K562 (cell line): ENCODE measurements at regions not wholly inside any gene's neighbourhood (a gene's known extent, or its start where the extent isn't known, plus 50 kb on each side); places are given as distances from the start of the nearest gene placed in this dataset.

ENCODE experiments used
- ATAC-seq: fragments of 200-7000 bp; cut with Tn5 transposase; 3 replicates; pipeline ENCODE4 v1.9.1; 2020; ENCODE audit warnings: moderate library complexity
- BruUV-seq: library from RNA; stranded (reverse); fragments of 400-500 nt; replicated peaks from 2 replicates; lab custom pipeline; 2021; lab: Mats Ljungman, UMichigan
- CTCF ChIA-PET: fragments of 300-600 bp; formaldehyde crosslinking; extraction: SDS; loops from one replicate; lab custom pipeline; 2021; ENCODE audit warnings: low intra/inter-chr PET ratio; lab: Yijun Ruan, JAX
- POLR2A ChIA-PET: fragments of 300-600, 350-650 bp; sonication (Branson Sonifier 250); formaldehyde crosslinking; extraction: SDS; loops from one replicate; lab custom pipeline; 2021; ENCODE audit warnings: antibody characterized with exemption, inconsistent platforms; lab: Yijun Ruan, JAX
- DNase-seq, 4 experiments: peaks; one replicate each; pipeline versions ENCODE4 v3.0.0 to v3.0.0-alpha.2; 2011 to 2018; ENCODE audit warnings: low spot score in 3 of 4, mixed read lengths in 3 of 4; ENCODE audit errors: extremely low read depth in 1 of 4
- FAIRE-seq: peaks from 2 replicates; lab custom pipeline; 2011; peaks lifted over from hg19 to GRCh38; lab: Jason Lieb, UNC
- H2AFZ ChIP-seq: 2 replicates; pipeline ENCODE4 v1.6.0; 2011; ENCODE audit warnings: low read depth, low read length, control low read depth, inconsistent platforms
- H3K27ac ChIP-seq: fragments of 200-600 bp; 3 replicates; pipeline ENCODE4 v1.8.0; 2011; ENCODE audit warnings: low read depth, mild to moderate bottlenecking, control low read depth, inconsistent platforms, low read length, moderate library complexity, mixed read lengths; ENCODE audit errors: extremely low read depth
- H3K27me3 ChIP-seq, 2 experiments: fragments of 300-600 bp in 1 of 2; 2 replicates in 1 of 2; 3 replicates in 1 of 2; pipeline versions ENCODE4 v1.6.0 to v1.8.0; 2011; ENCODE audit warnings: inconsistent platforms in 2 of 2, low read length in 2 of 2, mild to moderate bottlenecking in 1 of 2, mixed read lengths in 1 of 2, moderate library complexity in 1 of 2; ENCODE audit not compliant: control insufficient read depth in 2 of 2, insufficient read depth in 2 of 2
- H3K36me3 ChIP-seq: fragments of 300-600 bp; 3 replicates; pipeline ENCODE4 v1.8.0; 2011; ENCODE audit warnings: mild to moderate bottlenecking, low read length, inconsistent platforms; ENCODE audit not compliant: control insufficient read depth, insufficient read depth
- H3K4me1 ChIP-seq, 2 experiments: fragments of 200-600 bp in 1 of 2; replicated peaks in 1 of 2; 2 replicates in 1 of 2; 3 replicates in 1 of 2; pipeline versions ENCODE4 v1.5.1 to v1.8.0; 2011; ENCODE audit warnings: inconsistent platforms in 2 of 2, low read length in 2 of 2, mild to moderate bottlenecking in 1 of 2, mixed read lengths in 1 of 2, moderate library complexity in 1 of 2; ENCODE audit not compliant: control insufficient read depth in 2 of 2, insufficient read depth in 2 of 2
- H3K4me2 ChIP-seq: 2 replicates; pipeline ENCODE4 v1.6.1; 2011; ENCODE audit warnings: low read length, control low read depth, inconsistent platforms, mixed read lengths; ENCODE audit not compliant: insufficient read depth
- H3K4me3 ChIP-seq: fragments of 200-600 bp; sonication (generic), shearing (Covaris generic); 2 replicates; pipeline ENCODE4 v1.5.1; 2016; ENCODE audit warnings: control low read depth, inconsistent platforms
- H3K79me2 ChIP-seq: fragments of 200-600 bp; 3 replicates; pipeline ENCODE4 v1.8.0; 2011; ENCODE audit warnings: low read length, inconsistent platforms; ENCODE audit not compliant: control insufficient read depth, insufficient read depth
- H3K9ac ChIP-seq, 2 experiments: 2 replicates each; pipeline versions ENCODE4 v1.6.0 to v1.6.1; 2011; ENCODE audit warnings: low read depth in 2 of 2, low read length in 2 of 2, control low read depth in 1 of 2, inconsistent platforms in 1 of 2, mild to moderate bottlenecking in 1 of 2, mixed read lengths in 1 of 2; ENCODE audit not compliant: insufficient read depth in 1 of 2
- H3K9me1 ChIP-seq: one replicate; pipeline ENCODE4 v1.6.0; 2011; ENCODE audit warnings: inconsistent platforms, mild to moderate bottlenecking, low read length, moderate library complexity; ENCODE audit not compliant: control insufficient read depth, insufficient read depth
- H3K9me3 ChIP-seq: replicated peaks from 2 replicates; pipeline ENCODE4 v1.5.1; 2011; ENCODE audit warnings: low read depth, low read length, inconsistent platforms; ENCODE audit not compliant: control insufficient read depth, insufficient read depth
- H4K20me1 ChIP-seq: replicated peaks from 2 replicates; pipeline ENCODE4 v1.6.1; 2011; ENCODE audit warnings: low read length, inconsistent platforms, mixed read lengths; ENCODE audit not compliant: control insufficient read depth, insufficient read depth
- DMBX1 ChIP-seq: fragments of 250-450 bp; sonication (Bioruptor Pico); IDR thresholded peaks from 2 replicates; pipeline ENCODE4 v1.8.0; 2022; ENCODE audit warnings: inconsistent platforms, mild to moderate bottlenecking, moderate library complexity, borderline replicate concordance
- HMG20B ChIP-seq: fragments of 250-450 bp; sonication (Bioruptor Pico); IDR thresholded peaks from 2 replicates; pipeline ENCODE4 v1.5.0; 2021; ENCODE audit warnings: mild to moderate bottlenecking
- NFATC3 ChIP-seq: fragments of 450-650 bp; IDR thresholded peaks from 2 replicates; pipeline ENCODE4 v1.6.1; 2017; ENCODE audit warnings: mild to moderate bottlenecking
- NR2F6 ChIP-seq: fragments of 450-650 bp; formaldehyde crosslinking; IDR thresholded peaks from 2 replicates; pipeline ENCODE4 v1.4.0; 2020; ENCODE audit warnings: mild to moderate bottlenecking
- RAD51 ChIP-seq: fragments of 450-650 bp; IDR thresholded peaks from 2 replicates; pipeline ENCODE4 v1.7.1; 2016; ENCODE audit warnings: low read depth, mild to moderate bottlenecking, borderline replicate concordance
- TSHZ1 ChIP-seq: fragments of 250-450 bp; sonication (Bioruptor Pico); IDR thresholded peaks from 2 replicates; pipeline ENCODE4 v1.4.0; 2020; ENCODE audit warnings: mild to moderate bottlenecking, moderate library complexity
- ZNF197 ChIP-seq: fragments of 200-800 bp; sonication (Bioruptor generic); IDR thresholded peaks from 2 replicates; pipeline ENCODE4 v1.6.1; 2016; ENCODE audit warnings: low read depth, missing genetic modification characterization, missing compliant biosample characterization
- ZNF232 ChIP-seq: sonication (generic); formaldehyde crosslinking; IDR thresholded peaks from 2 replicates; pipeline ENCODE4 v1.8.0; 2022; ENCODE audit warnings: mild to moderate bottlenecking, missing genetic modification reagents
- WGBS: fragments of 100-300 bp; shearing (Covaris generic); methylation state at CpG from one replicate; pipeline ENCODE4 v1.1.6; 2016; ENCODE audit warnings: low coverage, mixed read lengths; ENCODE audit not compliant: insufficient coverage; ENCODE audit errors: missing lambda C conversion rate; 5-methylcytosine and 5-hydroxymethylcytosine counted together
- in situ Hi-C: fragments of 300-500 bp; cut with MboI; formaldehyde crosslinking; loops from 4 replicates; pipeline ENCODE4 v1.15.0; 2018; ENCODE audit warnings: inconsistent platforms, mixed read lengths
- intact Hi-C: fragments of 100-400 bp; cut with micrococcal nuclease; formaldehyde crosslinking; loops from 2 replicates; pipeline ENCODE4 v1.14.2; 2022
- TF ChIP-seq, protein P1 (sequence below): fragments of 250-450 bp; sonication (Bioruptor Pico); IDR thresholded peaks from 2 replicates; pipeline ENCODE4 v1.8.0; 2022; ENCODE audit warnings: inconsistent platforms

DNA sequence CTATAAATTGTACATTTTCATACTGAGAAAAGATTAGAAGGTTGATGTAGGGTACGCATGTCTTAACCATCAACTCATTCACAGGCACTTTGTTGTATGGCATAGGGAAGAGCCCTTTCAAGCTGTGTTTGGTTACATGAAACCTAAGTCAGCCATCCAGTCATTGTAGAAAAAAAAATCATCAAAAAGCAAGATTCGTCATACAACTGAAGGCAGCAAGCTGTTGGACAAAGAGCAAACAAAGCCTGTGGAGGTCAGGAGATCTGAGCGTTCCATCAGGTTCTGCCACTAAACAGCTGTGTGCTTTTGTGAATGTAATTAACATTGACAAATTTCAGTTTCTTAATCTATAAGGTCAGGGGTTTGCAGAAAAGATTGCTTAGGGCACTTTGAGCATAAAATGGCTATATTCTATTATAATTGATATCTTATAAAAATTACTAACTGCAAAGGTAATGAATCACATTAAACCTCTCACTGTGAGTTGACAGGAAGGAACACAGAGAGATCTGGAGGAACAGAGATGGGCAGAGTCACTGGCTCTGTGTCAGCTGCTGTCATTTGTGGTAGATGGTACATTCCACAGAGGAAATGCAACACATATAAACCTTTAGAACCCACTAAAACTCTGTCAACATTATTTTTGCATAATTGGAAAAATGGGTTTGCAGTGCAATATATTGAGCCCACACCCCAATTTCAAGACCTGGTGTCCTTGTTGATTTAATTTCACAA is 66.3 kb upstream of the MYOCD start:
- no peaks in the 10 kb centered on the region for H3K4me1 ChIP-seq
- no peak overlapping the region for H3K27ac ChIP-seq
- H3K9me1 ChIP-seq = no peaks in the 10 kb centered on the region
- WGBS = 0% methylated on average over 3 of the region's 3 CpGs
- H4K20me1 ChIP-seq = no peaks in the 10 kb centered on the region
- ChIA-PET CTCF (no interaction called here), POLR2A (no interaction called here)
- no peak overlapping the region for H3K9ac ChIP-seq
- no peak for FAIRE-seq
- peaks cover 0 to 5% of the 10 kb centered on the region in 2 experiments; a peak in 1 of 5 replicates for H3K27me3 ChIP-seq
- intact Hi-C loops = no loop called here
- ATAC-seq = no peak
- H3K4me3 ChIP-seq = no peak overlapping the region
- no peak for DNase-seq
- BruUV-seq = no TSS peak
- H3K79me2 ChIP-seq = no peaks in the 10 kb centered on the region
- H3K4me2 ChIP-seq = no peak overlapping the region
- no peaks in the 10 kb centered on the region for H3K36me3 ChIP-seq
- H3K9me3 ChIP-seq = no peaks in the 10 kb centered on the region
- H2AFZ ChIP-seq = no peak overlapping the region
- in situ Hi-C loops = no loop called here
- TF ChIP-seq HMG20B (CRISPR knock-in tag) = no peak
- TF ChIP-seq, protein P1, sequence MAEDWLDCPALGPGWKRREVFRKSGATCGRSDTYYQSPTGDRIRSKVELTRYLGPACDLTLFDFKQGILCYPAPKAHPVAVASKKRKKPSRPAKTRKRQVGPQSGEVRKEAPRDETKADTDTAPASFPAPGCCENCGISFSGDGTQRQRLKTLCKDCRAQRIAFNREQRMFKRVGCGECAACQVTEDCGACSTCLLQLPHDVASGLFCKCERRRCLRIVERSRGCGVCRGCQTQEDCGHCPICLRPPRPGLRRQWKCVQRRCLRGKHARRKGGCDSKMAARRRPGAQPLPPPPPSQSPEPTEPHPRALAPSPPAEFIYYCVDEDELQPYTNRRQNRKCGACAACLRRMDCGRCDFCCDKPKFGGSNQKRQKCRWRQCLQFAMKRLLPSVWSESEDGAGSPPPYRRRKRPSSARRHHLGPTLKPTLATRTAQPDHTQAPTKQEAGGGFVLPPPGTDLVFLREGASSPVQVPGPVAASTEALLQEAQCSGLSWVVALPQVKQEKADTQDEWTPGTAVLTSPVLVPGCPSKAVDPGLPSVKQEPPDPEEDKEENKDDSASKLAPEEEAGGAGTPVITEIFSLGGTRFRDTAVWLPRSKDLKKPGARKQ (CRISPR knock-in tag) = no peak
- TF ChIP-seq RAD51 = no peak
- no peak for TF ChIP-seq DMBX1 (CRISPR knock-in tag)
- TF ChIP-seq NR2F6 = no peak
- TF ChIP-seq NFATC3 = no peak
- no peak for TF ChIP-seq TSHZ1 (CRISPR knock-in tag)
- TF ChIP-seq ZNF232 (CRISPR knock-in tag) = no peak
- no peak for TF ChIP-seq ZNF197
